GM12872 (cell line): ENCODE measurements at regions not wholly inside any gene's neighbourhood (a gene's known extent, or its start where the extent isn't known, plus 50 kb on each side); places are given as distances from the start of the nearest gene placed in this dataset.

Experiments
- TF ChIP-seq, protein P1 (sequence below): IDR thresholded peaks from 3 replicates; pipeline ENCODE4 v1.5.1; 2011; ENCODE audit warnings: low read depth, mild to moderate bottlenecking, low read length, moderate library complexity; ENCODE audit not compliant: insufficient read depth

- TF ChIP-seq, protein P1, sequence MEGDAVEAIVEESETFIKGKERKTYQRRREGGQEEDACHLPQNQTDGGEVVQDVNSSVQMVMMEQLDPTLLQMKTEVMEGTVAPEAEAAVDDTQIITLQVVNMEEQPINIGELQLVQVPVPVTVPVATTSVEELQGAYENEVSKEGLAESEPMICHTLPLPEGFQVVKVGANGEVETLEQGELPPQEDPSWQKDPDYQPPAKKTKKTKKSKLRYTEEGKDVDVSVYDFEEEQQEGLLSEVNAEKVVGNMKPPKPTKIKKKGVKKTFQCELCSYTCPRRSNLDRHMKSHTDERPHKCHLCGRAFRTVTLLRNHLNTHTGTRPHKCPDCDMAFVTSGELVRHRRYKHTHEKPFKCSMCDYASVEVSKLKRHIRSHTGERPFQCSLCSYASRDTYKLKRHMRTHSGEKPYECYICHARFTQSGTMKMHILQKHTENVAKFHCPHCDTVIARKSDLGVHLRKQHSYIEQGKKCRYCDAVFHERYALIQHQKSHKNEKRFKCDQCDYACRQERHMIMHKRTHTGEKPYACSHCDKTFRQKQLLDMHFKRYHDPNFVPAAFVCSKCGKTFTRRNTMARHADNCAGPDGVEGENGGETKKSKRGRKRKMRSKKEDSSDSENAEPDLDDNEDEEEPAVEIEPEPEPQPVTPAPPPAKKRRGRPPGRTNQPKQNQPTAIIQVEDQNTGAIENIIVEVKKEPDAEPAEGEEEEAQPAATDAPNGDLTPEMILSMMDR = no peak
Measured at GRCh38 chr10:36700123-36700522, 425.3 kb upstream of the ANKRD30A start.

DNA sequence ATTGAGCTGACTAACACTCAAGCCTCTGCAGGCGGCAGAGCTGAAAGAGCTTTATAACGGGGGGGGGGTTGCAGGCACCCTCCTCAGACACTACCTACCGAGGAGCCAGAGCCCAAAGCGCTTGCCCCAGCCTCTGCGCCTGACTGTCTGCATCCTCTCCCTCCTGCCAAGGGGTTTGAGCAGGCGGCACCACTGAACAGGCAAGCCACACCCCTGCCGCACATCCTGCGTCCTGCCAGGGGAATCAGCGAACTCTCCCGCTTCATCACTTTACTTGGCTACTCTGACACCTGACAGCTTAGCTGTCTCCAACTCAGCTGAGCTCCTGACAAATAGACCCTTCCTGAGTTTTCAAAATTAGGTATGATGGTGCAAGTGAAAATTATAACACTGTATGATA, 432.6 kb upstream of the ANKRD30A start:
- TF ChIP-seq, protein P1 = no peak

GRCh38 chr10:36688717-36689116, 436.7 kb upstream of the ANKRD30A start:
- TF ChIP-seq, protein P1 = no peak

GRCh38 chr10:36683421-36683820, 442.0 kb upstream of the ANKRD30A start:
- TF ChIP-seq, protein P1 = no peak

DNA sequence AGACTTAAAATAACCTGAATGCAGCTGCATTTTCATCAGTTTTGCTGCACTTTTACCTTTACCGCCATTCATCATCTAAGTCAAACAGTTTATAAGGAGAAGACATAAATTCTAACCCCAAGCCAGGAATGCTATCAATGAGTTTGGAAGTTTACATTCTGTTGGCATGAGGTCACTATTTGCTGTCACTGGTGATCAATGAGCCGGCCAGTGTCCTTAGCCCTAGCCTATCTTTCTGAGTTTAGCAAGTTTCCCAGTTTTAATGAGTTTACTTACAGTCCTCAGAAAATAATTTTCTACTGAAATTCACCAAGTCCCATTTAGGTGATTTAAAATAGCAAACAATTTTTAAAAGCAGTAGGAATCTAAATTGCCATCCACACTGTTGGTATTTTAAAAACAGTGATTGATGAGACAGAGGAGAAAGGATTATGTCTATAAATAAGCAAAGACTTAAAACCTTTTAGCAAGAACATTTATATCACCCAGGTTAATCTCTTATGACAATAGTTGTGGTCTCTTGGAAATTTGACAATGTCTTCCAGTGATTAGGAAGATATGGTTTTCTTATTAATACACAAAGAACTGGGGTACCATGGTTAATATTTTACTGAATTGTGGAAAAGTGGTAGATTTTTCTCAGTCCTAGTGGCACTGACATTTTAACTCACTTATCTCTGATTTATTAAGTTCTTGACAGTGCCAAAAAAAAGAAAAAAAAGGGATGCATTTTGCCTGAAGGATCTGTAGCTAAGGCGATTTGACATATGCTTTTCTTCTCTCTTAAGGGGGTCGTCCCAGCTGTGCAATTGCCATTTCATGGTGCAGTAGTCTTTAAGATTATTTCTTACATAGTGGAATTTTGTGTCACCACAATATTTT, 443.4 kb upstream of the ANKRD30A start:
- TF ChIP-seq, protein P1 = no peak

DNA sequence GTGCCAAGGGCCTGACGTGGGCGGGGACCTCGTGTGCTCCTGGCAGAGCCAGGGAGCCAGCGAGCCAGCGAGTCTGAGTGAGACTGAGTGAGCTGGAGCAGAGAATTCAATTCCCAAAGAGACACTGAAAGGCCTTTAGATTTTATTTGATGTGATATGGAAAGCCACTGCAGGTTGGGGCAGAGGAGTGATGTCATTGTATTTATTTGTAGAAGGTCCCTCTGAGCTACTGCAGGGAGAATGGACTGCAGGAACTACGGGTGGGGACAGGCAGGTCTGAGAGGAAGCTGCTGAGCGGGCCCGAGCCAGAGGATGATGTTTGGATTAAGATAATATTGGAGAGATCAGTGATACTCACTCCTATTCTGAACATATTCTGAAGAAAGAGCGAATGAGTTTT, 445.8 kb upstream of the ANKRD30A start:
- TF ChIP-seq, protein P1 = no peak

DNA sequence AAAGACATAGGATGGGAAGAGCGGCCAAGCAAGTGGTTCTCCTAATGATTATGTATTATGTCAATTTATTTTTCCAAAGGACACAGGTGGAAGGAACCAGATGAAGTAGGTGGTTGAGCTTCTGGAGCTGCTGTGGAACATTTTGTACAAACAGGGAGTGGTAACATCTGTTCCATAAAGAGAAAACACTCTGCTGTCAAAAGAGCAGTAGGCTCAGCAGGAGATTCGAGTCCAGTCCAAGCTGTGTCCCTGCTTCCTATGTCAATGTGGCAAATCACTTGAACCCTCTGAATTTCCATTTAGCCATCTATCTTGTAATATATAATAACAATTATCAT, 448.0 kb upstream of the ANKRD30A start:
- TF ChIP-seq, protein P1 = no peak
